ENCODE measurements at regions not wholly inside any gene's neighbourhood (a gene's known extent, or its start where the extent isn't known, plus 50 kb on each side); places are given as distances from the start of the nearest gene placed in this dataset.

DNA sequence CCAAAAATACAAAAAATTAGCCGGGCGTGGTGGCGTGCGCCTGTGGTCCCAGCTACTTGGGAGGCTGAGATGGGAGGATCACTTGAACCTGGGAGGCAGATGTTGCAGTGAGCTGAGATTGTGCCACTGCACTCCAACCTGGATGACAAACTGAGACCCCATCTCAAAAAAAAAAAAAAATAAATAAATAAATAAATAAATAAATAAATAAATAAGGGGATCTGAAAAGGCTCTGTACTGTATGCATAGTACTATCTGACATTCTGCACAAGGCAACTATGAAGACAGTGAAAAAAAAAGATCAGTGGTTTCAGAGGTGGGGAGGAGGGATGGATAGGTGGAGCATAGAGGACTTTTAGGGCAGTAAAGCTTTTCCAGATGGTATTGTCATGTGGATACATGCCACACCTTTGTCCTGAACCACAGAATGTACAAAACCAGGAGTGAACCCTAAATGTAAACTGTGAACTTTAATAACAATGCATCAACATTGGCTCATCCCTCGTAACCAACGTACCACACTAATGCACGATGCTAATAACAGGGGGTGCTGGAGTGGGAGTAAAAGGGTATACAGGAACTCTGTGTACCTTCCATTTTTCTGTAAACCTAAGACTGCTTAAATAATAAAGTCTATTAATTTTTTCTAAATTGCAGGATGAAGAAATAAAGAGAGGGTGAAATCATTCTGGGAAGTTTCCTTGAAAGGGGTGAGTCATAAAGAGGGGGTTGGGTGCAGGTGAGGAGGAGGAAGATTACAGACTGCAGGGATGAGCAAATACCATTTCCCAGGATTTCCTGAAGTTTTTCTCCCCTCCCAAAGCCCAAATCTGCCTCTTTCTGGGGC lies 155.8 kb upstream of the SDK2 start:
- H3K4me3 ChIP-seq (ENCODE audit: low read depth, low read length), result no peak overlapping the region
- DNase-seq (ENCODE audit: low read depth), result no peak

DNA sequence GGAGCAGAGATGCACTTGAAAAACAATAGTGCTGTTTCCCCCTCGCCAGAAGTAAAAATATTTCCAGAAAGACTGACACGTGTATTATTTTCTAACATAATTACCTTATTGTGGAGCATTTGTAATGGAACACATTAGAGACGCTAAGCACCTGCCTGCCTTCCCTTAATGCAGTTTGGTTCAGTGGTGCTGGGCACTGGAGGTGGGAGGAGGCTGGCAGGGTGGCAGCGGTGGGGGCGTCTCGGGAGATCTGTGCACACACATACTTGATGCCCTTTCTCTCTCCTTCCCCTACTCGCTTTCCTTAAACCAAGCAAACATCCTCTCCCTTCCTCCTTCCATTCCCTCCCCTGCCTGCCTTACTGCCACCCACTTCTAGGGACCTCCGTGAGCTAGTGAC lies 156.6 kb upstream of the SDK2 start:
- DNase-seq (ENCODE audit: low read depth), result no peak
- no peak overlapping the region for H3K4me3 ChIP-seq (ENCODE audit: low read depth, low read length)

DNA sequence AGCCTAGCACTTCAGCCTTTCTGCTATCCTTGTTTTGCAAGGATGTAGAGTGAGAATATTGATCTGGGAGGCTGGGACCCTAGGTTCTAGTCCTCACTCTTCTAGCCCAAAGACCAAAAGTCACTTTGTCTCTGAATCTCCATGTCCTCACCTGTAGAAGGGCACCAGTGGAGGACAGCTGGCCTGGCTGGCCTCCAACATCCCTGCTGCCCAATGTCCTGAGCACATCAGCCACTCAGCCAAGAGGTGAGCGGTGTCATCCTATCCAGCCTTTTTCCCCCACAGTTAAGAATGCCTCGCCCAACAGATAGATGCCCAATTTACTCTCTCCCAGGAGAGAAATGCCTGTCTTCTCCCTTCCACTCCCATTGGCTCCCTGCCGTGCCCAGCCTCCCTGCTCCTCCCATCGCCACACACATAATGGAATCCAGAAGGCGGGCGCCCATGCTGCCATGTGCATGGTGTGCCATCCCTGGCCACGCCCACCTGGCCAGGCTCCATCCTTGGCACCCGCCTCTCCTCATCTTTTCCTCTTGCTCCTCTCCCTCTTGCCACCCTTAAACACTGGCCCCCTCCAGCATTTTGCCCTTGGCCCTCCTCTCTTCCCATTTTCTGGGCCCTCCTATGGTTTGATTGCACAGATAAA lies 157.3 kb upstream of the SDK2 start:
- H3K4me3 ChIP-seq (ENCODE audit: low read depth, low read length), result no peak overlapping the region
- DNase-seq (ENCODE audit: low read depth), result no peak

GRCh38 chr17:73802314-73802713 lies 158.1 kb upstream of the SDK2 start:
- H3K4me3 ChIP-seq (ENCODE audit: low read depth, low read length), result no peak overlapping the region
- no peak for DNase-seq (ENCODE audit: low read depth)

- no peak overlapping the region for H3K4me3 ChIP-seq (ENCODE audit: low read depth, low read length)
- DNase-seq (ENCODE audit: low read depth), result no peak
Observed at GRCh38 chr17:73802871-73803270, 158.6 kb upstream of the SDK2 start.

DNA sequence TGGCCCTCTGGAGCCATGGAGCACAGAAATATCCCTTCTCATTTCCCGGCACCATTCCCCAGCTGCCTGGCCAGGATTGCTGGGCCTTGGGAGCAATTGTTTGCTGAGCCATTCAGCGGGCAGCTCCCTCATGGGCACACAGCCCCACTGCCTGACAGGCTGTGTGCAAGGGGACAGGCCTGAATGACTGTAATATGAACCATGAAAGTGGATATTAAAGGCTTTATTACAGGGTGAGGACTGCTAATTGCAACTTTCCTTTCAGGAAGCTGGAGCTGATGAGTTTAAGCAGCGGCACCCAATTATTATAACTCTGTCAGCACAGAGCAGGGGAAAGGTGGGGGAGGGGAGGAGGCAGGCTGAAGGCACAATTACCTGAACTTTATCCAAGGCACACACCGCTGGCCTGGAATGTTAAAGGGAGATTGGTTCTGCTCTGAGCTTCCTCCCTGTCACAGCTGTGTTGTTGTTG lies 159.8 kb upstream of the SDK2 start:
- DNase-seq (ENCODE audit: low read depth), result no peak
- no peak overlapping the region for H3K4me3 ChIP-seq (ENCODE audit: low read depth, low read length)

- no peak for DNase-seq (ENCODE audit: low read depth)
- no peak overlapping the region for H3K4me3 ChIP-seq (ENCODE audit: low read depth, low read length)
Observed at GRCh38 chr17:73806768-73807167, 162.5 kb upstream of the SDK2 start.

DNA sequence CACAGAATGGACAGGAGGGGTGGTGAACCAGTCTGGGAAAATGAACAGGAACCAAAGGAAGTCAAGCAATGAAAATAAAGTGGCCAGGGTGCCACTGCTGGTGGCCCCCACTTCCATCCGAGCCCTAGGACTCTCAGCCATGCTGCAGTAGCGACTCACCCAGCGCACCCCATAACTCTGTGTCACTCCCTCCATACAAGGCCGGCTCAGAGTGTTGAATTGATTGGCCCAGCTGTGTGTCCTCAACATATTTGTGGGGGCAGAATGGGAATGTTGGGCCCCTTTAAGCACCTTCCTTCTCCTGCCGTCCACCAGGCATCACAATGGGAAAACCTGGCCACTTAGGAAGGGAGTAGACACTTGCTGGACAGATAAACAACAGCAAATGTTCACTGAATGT lies 169.0 kb upstream of the SDK2 start:
- H3K4me3 ChIP-seq (ENCODE audit: low read depth, low read length), result no peak overlapping the region
- DNase-seq (ENCODE audit: low read depth), result no peak

DNA sequence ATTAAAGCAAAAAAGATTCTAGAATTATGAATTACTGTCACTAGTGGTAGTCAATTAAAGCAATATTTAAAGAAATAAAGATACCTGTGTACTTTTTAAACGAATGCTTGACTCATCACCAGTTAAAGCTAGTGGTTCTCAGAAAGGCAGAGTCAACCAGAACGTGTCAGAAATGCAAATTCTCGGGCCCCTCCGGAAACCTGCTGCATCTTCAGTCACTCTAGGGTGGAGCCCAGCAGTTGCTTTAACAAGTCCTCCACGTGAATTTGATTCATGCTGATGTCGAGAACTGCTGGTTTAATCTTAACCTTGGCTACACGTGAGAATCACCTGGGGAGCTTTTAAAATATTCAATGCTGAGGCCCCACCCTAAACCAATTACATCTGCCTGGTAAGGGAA lies 169.8 kb upstream of the SDK2 start:
- DNase-seq (ENCODE audit: low read depth), result no peak
- no peak overlapping the region for H3K4me3 ChIP-seq (ENCODE audit: low read depth, low read length)

GRCh38 chr17:73815474-73815873 lies 171.2 kb upstream of the SDK2 start:
- DNase-seq (ENCODE audit: low read depth), result no peak
- H3K4me3 ChIP-seq (ENCODE audit: low read depth, low read length), result no peak overlapping the region

GRCh38 chr17:73819440-73820395 lies 175.5 kb upstream of the SDK2 start:
- no peak for DNase-seq (ENCODE audit: low read depth)
- no peak overlapping the region for H3K4me3 ChIP-seq (ENCODE audit: low read depth, low read length)

GRCh38 chr17:73820686-73821448 lies 176.6 kb upstream of the SDK2 start:
- no peak for DNase-seq (ENCODE audit: low read depth)

GRCh38 chr17:73821665-73822064 lies 177.4 kb upstream of the SDK2 start:
- no peak for DNase-seq (ENCODE audit: low read depth)
- no peak overlapping the region for H3K4me3 ChIP-seq (ENCODE audit: low read depth, low read length)

More at GRCh38 chr17:73820686-73821448, 176.6 kb upstream of the SDK2 start:
- H3K4me3 ChIP-seq (ENCODE audit: low read depth, low read length), result no peak overlapping the region

DNA sequence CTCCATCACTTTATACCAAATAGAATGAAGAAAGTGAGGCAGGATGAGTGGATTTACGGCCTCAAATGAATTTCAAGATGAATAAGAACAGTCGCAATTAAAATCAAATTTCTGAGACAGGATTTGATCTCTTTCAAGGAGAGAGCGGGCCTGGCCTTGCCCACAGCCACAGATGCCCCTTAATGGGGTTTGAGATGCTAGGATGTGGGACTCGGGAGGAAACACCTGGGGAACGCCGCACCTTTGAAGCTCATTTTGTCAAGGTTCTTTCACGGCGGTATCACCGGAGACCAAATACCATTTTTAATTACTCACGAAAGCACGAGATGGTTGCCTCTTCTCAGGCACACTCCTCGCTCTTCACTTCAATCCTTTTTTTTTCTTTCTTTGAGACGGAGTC lies 178.1 kb upstream of the SDK2 start:
- no peak overlapping the region for H3K4me3 ChIP-seq (ENCODE audit: low read depth, low read length)
- no peak for DNase-seq (ENCODE audit: low read depth)

GRCh38 chr17:73823684-73824083 lies 179.4 kb upstream of the SDK2 start:
- H3K4me3 ChIP-seq (ENCODE audit: low read depth, low read length), result no peak overlapping the region
- no peak for DNase-seq (ENCODE audit: low read depth)

GRCh38 chr17:73824321-73824720 lies 180.1 kb upstream of the SDK2 start:
- no peak for DNase-seq (ENCODE audit: low read depth)
- no peak overlapping the region for H3K4me3 ChIP-seq (ENCODE audit: low read depth, low read length)

DNA sequence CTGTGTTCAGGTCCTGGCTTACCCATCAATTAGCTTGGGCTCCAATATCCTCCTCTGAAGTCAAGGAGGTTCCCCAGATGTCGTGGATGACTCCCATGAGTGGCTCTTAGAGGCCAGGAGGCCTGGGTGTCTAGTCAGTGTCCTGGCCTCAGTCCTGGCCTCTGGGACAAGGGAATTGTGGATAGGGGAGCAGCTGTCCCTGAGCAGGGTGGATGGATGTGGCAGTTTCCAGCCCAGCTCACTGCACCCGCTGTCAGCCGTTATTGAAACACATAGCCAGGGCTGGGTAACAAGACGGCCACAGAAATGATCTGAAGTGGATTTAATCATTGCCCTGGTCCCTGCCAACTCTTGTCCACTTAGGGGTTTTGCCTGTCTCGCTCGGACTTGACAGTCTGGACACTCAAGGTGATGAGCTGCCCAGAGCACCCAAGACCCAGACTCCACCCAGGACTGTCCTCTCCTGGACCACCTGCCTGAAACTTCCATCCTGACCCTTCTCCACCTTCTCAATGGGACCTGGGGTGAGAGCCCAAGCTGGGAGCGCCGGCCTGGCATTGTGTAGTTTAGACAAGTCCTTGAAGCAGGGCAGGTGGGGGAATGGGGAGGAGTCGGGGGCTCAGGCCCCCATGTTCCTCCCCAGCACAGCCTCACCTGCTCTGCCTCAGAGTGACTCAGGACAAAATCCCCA lies 182.1 kb upstream of the SDK2 start:
- DNase-seq (ENCODE audit: low read depth), result no peak
- H3K4me3 ChIP-seq (ENCODE audit: low read depth, low read length), result no peak overlapping the region

GRCh38 chr17:73826872-73827228 lies 182.6 kb upstream of the SDK2 start:
- H3K4me3 ChIP-seq (ENCODE audit: low read depth, low read length), result no peak overlapping the region
- no peak for DNase-seq (ENCODE audit: low read depth)
